HCT116 (cell line): ENCODE measurements at regions not wholly inside any gene's neighbourhood (a gene's known extent, or its start where the extent isn't known, plus 50 kb on each side); places are given as distances from the start of the nearest gene placed in this dataset.

ENCODE experiments used
- ATAC-seq: fragments of 200-7000 bp; cut with Tn5 transposase; 2 replicates; pipeline ENCODE4 v1.9.1; 2020; ENCODE audit warnings: mild to moderate bottlenecking, moderate library complexity
- BruUV-seq: library from RNA; stranded (reverse); fragments of 400-500 nt; replicated peaks from 2 replicates; lab custom pipeline; 2021; lab: Mats Ljungman, UMichigan
- CTCF ChIA-PET: fragments of 300-600 bp; sonication (Branson Sonifier 250); formaldehyde crosslinking; loops from one replicate; lab custom pipeline; 2021; ENCODE audit warnings: antibody characterized with exemption; lab: Charles Lee
- POLR2A ChIA-PET: fragments of 300-600, 350-600 bp; sonication (Branson Sonifier 250); formaldehyde crosslinking; loops from one replicate; lab custom pipeline; 2021; ENCODE audit warnings: antibody characterized with exemption; lab: Charles Lee
- RAD21 ChIA-PET, 2 experiments: fragments of 300-600 bp; sonication (Branson Sonifier 250); formaldehyde crosslinking; loops; one replicate each; lab custom pipeline; 2023; ENCODE audit warnings: low total read pairs in 2 of 2; ENCODE audit not compliant: uncharacterized antibody in 2 of 2, unreplicated experiment in 2 of 2, low non-redundant PET in 1 of 2; lab: Charles Lee
- DNase-seq: peaks from one replicate; pipeline ENCODE4 v3.0.0-alpha.2; 2010; ENCODE audit warnings: low read depth, low spot score
- H2AFZ ChIP-seq: fragments of 200-600 bp; shearing (Covaris generic), sonication (generic); 2 replicates; pipeline ENCODE4 v1.6.1; 2017; ENCODE audit warnings: low read depth, mixed run types, mixed read lengths, antibody characterized with exemption, low read length; ENCODE audit not compliant: poor library complexity, severe bottlenecking
- H3K27ac ChIP-seq: 2 replicates; pipeline ENCODE4 v1.5.1; 2012; ENCODE audit warnings: low read depth, low read length
- H3K27me3 ChIP-seq: fragments of 200-600 bp; sonication (generic); 2 replicates; pipeline ENCODE4 v1.6.1; 2016; ENCODE audit warnings: mixed run types, low read length, mixed read lengths; ENCODE audit not compliant: insufficient read depth
- H3K36me3 ChIP-seq, 2 experiments: fragments of 200-500 bp in 1 of 2; fragments of 200-600 bp in 1 of 2; sonication (Bioruptor generic) in 1 of 2; sonication (generic) in 1 of 2; 2 replicates each; pipeline versions ENCODE4 v1.5.1 to v1.6.1; 2014 to 2016; ENCODE audit warnings: low read length in 2 of 2, inconsistent platforms in 1 of 2, mixed read lengths in 1 of 2, mixed run types in 1 of 2; ENCODE audit not compliant: insufficient read depth in 2 of 2, control insufficient read depth in 1 of 2
- H3K4me1 ChIP-seq, 2 experiments: fragments of 200-600 bp in 1 of 2; sonication (generic) in 1 of 2; 2 replicates each; pipeline versions ENCODE4 v1.5.1 to v1.6.1; 2012 to 2017; ENCODE audit warnings: low read length in 2 of 2, inconsistent platforms in 1 of 2, mild to moderate bottlenecking in 1 of 2, mixed read lengths in 1 of 2, mixed run types in 1 of 2, moderate library complexity in 1 of 2; ENCODE audit not compliant: insufficient read depth in 2 of 2, control insufficient read depth in 1 of 2
- H3K4me2 ChIP-seq: fragments of 200-600 bp; sonication (generic); 2 replicates; pipeline ENCODE4 v1.6.1; 2017; ENCODE audit warnings: mixed run types, low read length, mixed read lengths
- H3K4me3 ChIP-seq, 2 experiments: fragments of 200-600 bp in 1 of 2; sonication (generic) in 1 of 2; replicated peaks in 1 of 2; 2 replicates each; pipeline ENCODE4 v1.5.1; 2011 to 2016; ENCODE audit warnings: low read length in 2 of 2, control low read depth in 1 of 2, low read depth in 1 of 2, mild to moderate bottlenecking in 1 of 2, mixed read lengths in 1 of 2, mixed run types in 1 of 2
- H3K79me2 ChIP-seq: fragments of 200-600 bp; sonication (generic); 2 replicates; pipeline ENCODE4 v1.6.1; 2017; ENCODE audit warnings: mild to moderate bottlenecking, mixed run types, low read length, moderate library complexity, mixed read lengths; ENCODE audit not compliant: insufficient read depth
- H3K9ac ChIP-seq: fragments of 200-600 bp; sonication (generic); 2 replicates; pipeline ENCODE4 v1.6.1; 2016; ENCODE audit warnings: low read length, mixed read lengths
- H3K9me2 ChIP-seq: fragments of 200-600 bp; sonication (generic), shearing (Covaris generic); 2 replicates; pipeline ENCODE4 v1.6.1; 2017; ENCODE audit warnings: mixed run types, mild to moderate bottlenecking, moderate library complexity; ENCODE audit not compliant: insufficient read depth
- H3K9me3 ChIP-seq, 2 experiments: fragments of 200-500 bp in 1 of 2; fragments of 200-600 bp in 1 of 2; sonication (Bioruptor generic) in 1 of 2; sonication (generic) in 1 of 2; 2 replicates each; pipeline ENCODE4 v1.6.1; 2014 to 2017; ENCODE audit warnings: low read length in 2 of 2, mixed read lengths in 2 of 2, inconsistent platforms in 1 of 2, low read depth in 1 of 2, mild to moderate bottlenecking in 1 of 2, mixed run types in 1 of 2, moderate library complexity in 1 of 2; ENCODE audit not compliant: control insufficient read depth in 1 of 2, insufficient read depth in 1 of 2
- H4K20me1 ChIP-seq: fragments of 200-600 bp; sonication (generic), shearing (Covaris generic); 2 replicates; pipeline ENCODE4 v1.6.1; 2017; ENCODE audit warnings: mixed run types, mild to moderate bottlenecking, moderate library complexity; ENCODE audit not compliant: insufficient read depth
- ATF3 ChIP-seq: IDR thresholded peaks from 2 replicates; pipeline ENCODE4 v1.6.1; 2012
- CBX3 ChIP-seq: IDR thresholded peaks from 2 replicates; pipeline ENCODE4 v1.6.1; 2012; ENCODE audit warnings: low read depth
- EGR1 ChIP-seq: IDR thresholded peaks from 2 replicates; pipeline ENCODE4 v1.6.1; 2012; ENCODE audit warnings: low read depth
- ELF1 ChIP-seq: IDR thresholded peaks from 2 replicates; pipeline ENCODE4 v1.6.1; 2012; ENCODE audit warnings: low read depth, borderline replicate concordance
- EZH2phosphoT487 ChIP-seq: fragments of 200-600 bp; IDR thresholded peaks from 2 replicates; pipeline ENCODE4 v1.6.1; 2018; ENCODE audit warnings: antibody characterized with exemption, borderline replicate concordance
- MAX ChIP-seq: IDR thresholded peaks from 2 replicates; pipeline ENCODE4 v1.6.1; 2012
- POLR2A ChIP-seq: IDR thresholded peaks from 2 replicates; pipeline ENCODE4 v1.7.0; 2011; ENCODE audit warnings: borderline replicate concordance; ENCODE audit not compliant: insufficient read depth, insufficient read length; ENCODE audit errors: extremely low read depth
- POLR2AphosphoS5 ChIP-seq: IDR thresholded peaks from 2 replicates; pipeline ENCODE4 v1.6.1; 2011; ENCODE audit warnings: mild to moderate bottlenecking, low read depth, low read length, moderate library complexity
- RAD21 ChIP-seq: IDR thresholded peaks from 2 replicates; pipeline ENCODE4 v1.6.1; 2012; ENCODE audit warnings: low read depth, mild to moderate bottlenecking
- SP1 ChIP-seq: IDR thresholded peaks from 2 replicates; pipeline ENCODE4 v1.6.1; 2012; ENCODE audit warnings: low read depth
- SRF ChIP-seq: IDR thresholded peaks from 2 replicates; pipeline ENCODE4 v1.6.1; 2012; ENCODE audit warnings: low read depth
- YY1 ChIP-seq: IDR thresholded peaks from 2 replicates; pipeline ENCODE4 v1.6.1; 2011; ENCODE audit warnings: low read length, low read depth, moderate library complexity, mild to moderate bottlenecking; ENCODE audit not compliant: insufficient replicate concordance; ENCODE audit errors: extremely low read depth
- ZBTB33 ChIP-seq: IDR thresholded peaks from 2 replicates; pipeline ENCODE4 v1.6.1; 2011; ENCODE audit warnings: mild to moderate bottlenecking, low read length, moderate library complexity; ENCODE audit not compliant: insufficient replicate concordance; ENCODE audit errors: extremely low read depth
- ZFX ChIP-seq: fragments of 450-650 bp; IDR thresholded peaks from 2 replicates; pipeline ENCODE4 v1.6.1; 2017
- ZNF274 ChIP-seq: fragments of 200-500 bp; sonication (Bioruptor generic); IDR thresholded peaks from 2 replicates; pipeline ENCODE4 v1.6.1; 2014; ENCODE audit warnings: mild to moderate bottlenecking, low read depth, low read length, inconsistent platforms
- intact Hi-C: fragments of 100-400 bp; cut with micrococcal nuclease; formaldehyde crosslinking; loops from 2 replicates; pipeline ENCODE4 v1.10.0; 2022

- no TSS peak for BruUV-seq
- TF ChIP-seq ZNF274 = no peak
- no peak for TF ChIP-seq RAD21
- TF ChIP-seq ELF1 = no peak
- no peak for TF ChIP-seq YY1
- no peak for TF ChIP-seq MAX
- no peak for TF ChIP-seq SP1
- TF ChIP-seq ATF3 = no peak
- TF ChIP-seq CBX3 = no peak
- TF ChIP-seq ZBTB33 = no peak
- TF ChIP-seq ZFX = no peak
- TF ChIP-seq EZH2phosphoT487 = no peak
- no peak for TF ChIP-seq POLR2A
- no peak for TF ChIP-seq POLR2AphosphoS5
- no peak for TF ChIP-seq EGR1
- TF ChIP-seq SRF = no peak
- Histone ChIP-seq H3K4me2 (no peak overlapping the region), H3K9ac (no peak overlapping the region), H3K9me3 (no peaks in the 10 kb centered on the region), H3K79me2 (no peaks in the 10 kb centered on the region), H3K4me1 (no peaks in the 10 kb centered on the region), H3K27ac (no peak overlapping the region), H3K4me3 (no peak overlapping the region), H2AFZ (no peak overlapping the region), H4K20me1 (no peaks in the 10 kb centered on the region), H3K36me3 (no peaks in the 10 kb centered on the region), H3K9me2 (no peaks in the 10 kb centered on the region; the same call in 1 of the 2 replicates), H3K27me3 (no peaks in the 10 kb centered on the region)
- ChIA-PET CTCF (no interaction called here), RAD21 (no interaction called here), POLR2A (no interaction called here)
- ATAC-seq = no peak
- no peak for DNase-seq
- intact Hi-C loops = no loop called here
Measured at GRCh38 chr12:84422340-84422739, 490.3 kb downstream of the SLC6A15 start.
